ENCODE measurements at regions not wholly inside any gene's neighbourhood (a gene's known extent, or its start where the extent isn't known, plus 50 kb on each side); places are given as distances from the start of the nearest gene placed in this dataset.

GRCh38 chr2:176470713-176471112, 201.5 kb downstream of the MTX2 start:
- no peak for DNase-seq (ENCODE audit: extremely low read depth, insufficient read length)
- Histone ChIP-seq H3K27me3 (replicated peaks; ENCODE audit: control insufficient read depth, insufficient read depth, low read length) (peaks cover 1% of the 10 kb centered on the region; the same call in 1 of the 2 replicates), H3K4me3 (replicated peaks; ENCODE audit: low read depth, low read length) (no peak overlapping the region), H3K36me3 (ENCODE audit: control insufficient read depth, insufficient read depth, low read length) (no peaks in the 10 kb centered on the region)
- no peak for TF ChIP-seq CTCF (IDR thresholded peaks at IDR 0.05; ENCODE audit: insufficient read depth, low read length, poor library complexity, severe bottlenecking)

DNA sequence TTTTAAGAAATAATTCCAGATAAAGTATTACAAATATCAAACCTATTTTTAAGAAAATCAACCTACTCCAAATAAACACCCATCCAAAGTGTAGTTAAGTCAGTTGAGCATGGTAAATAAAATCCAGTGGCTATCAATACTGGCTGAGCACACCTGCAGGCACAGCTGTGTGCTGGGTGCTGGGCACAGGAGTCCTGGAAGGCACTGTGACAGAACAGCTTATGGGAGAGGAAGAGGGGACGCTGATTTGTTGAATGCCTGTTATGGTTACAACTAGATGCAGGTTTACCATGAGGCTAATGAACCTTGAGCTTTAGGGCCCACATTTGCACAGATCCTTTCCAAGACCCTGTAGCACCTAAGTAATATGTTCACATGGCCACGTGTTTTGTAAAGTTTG, 202.7 kb downstream of the MTX2 start:
- Histone ChIP-seq H3K36me3 (ENCODE audit: control insufficient read depth, insufficient read depth, low read length) (no peaks in the 10 kb centered on the region), H3K27me3 (replicated peaks; ENCODE audit: control insufficient read depth, insufficient read depth, low read length) (no peaks in the 10 kb centered on the region), H3K4me3 (replicated peaks; ENCODE audit: low read depth, low read length) (no peak overlapping the region)
- no peak for DNase-seq (ENCODE audit: extremely low read depth, insufficient read length)
- TF ChIP-seq CTCF (IDR thresholded peaks at IDR 0.05; ENCODE audit: insufficient read depth, low read length, poor library complexity, severe bottlenecking), result no peak

DNA sequence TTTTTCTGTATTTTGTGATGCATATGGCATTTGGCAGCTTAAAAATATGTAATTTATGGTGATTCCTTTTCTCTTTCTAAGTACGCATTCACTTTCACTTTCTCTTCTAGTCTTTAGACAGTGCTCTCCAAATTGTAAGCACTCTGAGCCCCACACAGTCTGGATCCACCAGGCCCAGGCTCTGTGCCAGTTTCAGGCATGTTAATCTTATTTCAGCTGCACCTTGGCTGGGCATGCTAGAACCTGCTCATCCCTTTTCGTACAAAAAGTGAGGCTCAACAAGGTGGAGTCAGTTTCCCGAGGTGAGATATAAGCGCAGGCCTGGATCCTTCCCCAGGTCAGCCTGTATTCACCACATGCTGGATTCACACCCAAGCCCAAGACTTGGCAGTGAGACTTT, 203.9 kb downstream of the MTX2 start:
- no peak for TF ChIP-seq CTCF (IDR thresholded peaks at IDR 0.05; ENCODE audit: insufficient read depth, low read length, poor library complexity, severe bottlenecking)
- H3K27me3 ChIP-seq (replicated peaks; ENCODE audit: control insufficient read depth, insufficient read depth, low read length), result no peaks in the 10 kb centered on the region
- DNase-seq (ENCODE audit: extremely low read depth, insufficient read length), result no peak
- no peak overlapping the region for H3K4me3 ChIP-seq (replicated peaks; ENCODE audit: low read depth, low read length)
- H3K36me3 ChIP-seq (ENCODE audit: control insufficient read depth, insufficient read depth, low read length), result no peaks in the 10 kb centered on the region

- TF ChIP-seq CTCF (IDR thresholded peaks at IDR 0.05; ENCODE audit: insufficient read depth, low read length, poor library complexity, severe bottlenecking), result no peak
- Histone ChIP-seq H3K27me3 (replicated peaks; ENCODE audit: control insufficient read depth, insufficient read depth, low read length) (no peaks in the 10 kb centered on the region), H3K36me3 (ENCODE audit: control insufficient read depth, insufficient read depth, low read length) (no peaks in the 10 kb centered on the region), H3K4me3 (replicated peaks; ENCODE audit: low read depth, low read length) (no peak overlapping the region)
- DNase-seq (ENCODE audit: extremely low read depth, insufficient read length), result no peak
These were observed 204.6 kb downstream of the MTX2 start for GRCh38 chr2:176473851-176474250.

DNA sequence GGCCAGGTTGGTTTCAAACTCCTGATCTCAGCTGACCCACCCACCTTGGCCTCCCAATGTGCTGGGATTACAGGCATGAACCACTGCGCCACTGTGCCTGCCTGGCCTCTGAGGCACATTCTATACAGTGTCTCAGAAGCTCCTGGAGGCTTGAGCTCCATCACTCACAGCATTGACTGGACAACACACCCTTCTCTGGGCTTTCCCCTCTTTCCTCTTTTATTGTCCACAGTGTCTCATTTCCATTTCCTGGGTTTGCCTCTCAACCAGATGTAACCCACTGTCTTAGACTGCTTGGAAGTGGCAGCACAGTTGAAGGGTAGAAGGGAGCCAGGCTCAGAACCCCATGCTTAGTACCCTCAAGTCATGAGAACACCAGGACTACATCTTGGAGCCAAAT, 208.1 kb downstream of the MTX2 start:
- no peak for TF ChIP-seq CTCF (IDR thresholded peaks at IDR 0.05; ENCODE audit: insufficient read depth, low read length, poor library complexity, severe bottlenecking)
- H3K27me3 ChIP-seq (replicated peaks; ENCODE audit: control insufficient read depth, insufficient read depth, low read length), result no peaks in the 10 kb centered on the region

GRCh38 chr2:176479961-176480360, 210.7 kb downstream of the MTX2 start:
- Histone ChIP-seq H3K4me3 (replicated peaks; ENCODE audit: low read depth, low read length) (no peak overlapping the region), H3K27me3 (replicated peaks; ENCODE audit: control insufficient read depth, insufficient read depth, low read length) (no peaks in the 10 kb centered on the region), H3K36me3 (ENCODE audit: control insufficient read depth, insufficient read depth, low read length) (no peaks in the 10 kb centered on the region)
- DNase-seq (ENCODE audit: extremely low read depth, insufficient read length), result no peak
- no peak for TF ChIP-seq CTCF (IDR thresholded peaks at IDR 0.05; ENCODE audit: insufficient read depth, low read length, poor library complexity, severe bottlenecking)

More for the DNA sequence above, 208.1 kb downstream of the MTX2 start:
- Histone ChIP-seq H3K36me3 (ENCODE audit: control insufficient read depth, insufficient read depth, low read length) (no peaks in the 10 kb centered on the region), H3K4me3 (replicated peaks; ENCODE audit: low read depth, low read length) (no peak overlapping the region)
- DNase-seq (ENCODE audit: extremely low read depth, insufficient read length), result no peak

Measured in GM06990 (cell line).